Sigmoid colon (tissue), 4 donors: ENCODE measurements at regions not wholly inside any gene's neighbourhood (a gene's known extent, or its start where the extent isn't known, plus 50 kb on each side); places are given as distances from the start of the nearest gene placed in this dataset.

ENCODE experiments used
- EP300 ChIP-seq, 4 donors: sonication (generic); formaldehyde crosslinking; IDR thresholded peaks; one replicate each; pipeline ENCODE4 v1.6.1; 2017; ENCODE audit warnings: antibody characterized with exemption in 4 of 4
- POLR2A ChIP-seq, 2 donors: fragments of 450-650 bp; IDR thresholded peaks; one replicate each; pipeline ENCODE4 v1.6.1; 2016; ENCODE audit warnings: antibody characterized with exemption in 2 of 2, mild to moderate bottlenecking in 2 of 2, moderate library complexity in 2 of 2
- POLR2AphosphoS5 ChIP-seq, 4 donors: sonication (generic); formaldehyde crosslinking; IDR thresholded peaks; one replicate each; pipeline ENCODE4 v1.6.1; 2017; ENCODE audit warnings: antibody characterized with exemption in 4 of 4
- TF ChIP-seq, protein P1 (sequence below), 4 experiments: fragments of 450-650 bp in 3 of 4; fragments of 200-600 bp in 1 of 4; IDR thresholded peaks; one replicate each; pipeline ENCODE4 v1.5.1; 2016 to 2019; ENCODE audit warnings: antibody characterized with exemption in 4 of 4, mild to moderate bottlenecking in 3 of 4, moderate library complexity in 2 of 4

GRCh38 chr6:79787626-79788025, 156.5 kb downstream of the SH3BGRL2 start:
- TF ChIP-seq, protein P1, sequence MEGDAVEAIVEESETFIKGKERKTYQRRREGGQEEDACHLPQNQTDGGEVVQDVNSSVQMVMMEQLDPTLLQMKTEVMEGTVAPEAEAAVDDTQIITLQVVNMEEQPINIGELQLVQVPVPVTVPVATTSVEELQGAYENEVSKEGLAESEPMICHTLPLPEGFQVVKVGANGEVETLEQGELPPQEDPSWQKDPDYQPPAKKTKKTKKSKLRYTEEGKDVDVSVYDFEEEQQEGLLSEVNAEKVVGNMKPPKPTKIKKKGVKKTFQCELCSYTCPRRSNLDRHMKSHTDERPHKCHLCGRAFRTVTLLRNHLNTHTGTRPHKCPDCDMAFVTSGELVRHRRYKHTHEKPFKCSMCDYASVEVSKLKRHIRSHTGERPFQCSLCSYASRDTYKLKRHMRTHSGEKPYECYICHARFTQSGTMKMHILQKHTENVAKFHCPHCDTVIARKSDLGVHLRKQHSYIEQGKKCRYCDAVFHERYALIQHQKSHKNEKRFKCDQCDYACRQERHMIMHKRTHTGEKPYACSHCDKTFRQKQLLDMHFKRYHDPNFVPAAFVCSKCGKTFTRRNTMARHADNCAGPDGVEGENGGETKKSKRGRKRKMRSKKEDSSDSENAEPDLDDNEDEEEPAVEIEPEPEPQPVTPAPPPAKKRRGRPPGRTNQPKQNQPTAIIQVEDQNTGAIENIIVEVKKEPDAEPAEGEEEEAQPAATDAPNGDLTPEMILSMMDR (IDR thresholded peaks at IDR 0.05): no peak
- TF ChIP-seq POLR2A (IDR thresholded peaks at IDR 0.05) (no peak), EP300 (IDR thresholded peaks at IDR 0.05) (no peak), POLR2AphosphoS5 (IDR thresholded peaks at IDR 0.05) (no peak)
